ENCODE measurements at regions not wholly inside any gene's neighbourhood (a gene's known extent, or its start where the extent isn't known, plus 50 kb on each side); places are given as distances from the start of the nearest gene placed in this dataset.

DNA sequence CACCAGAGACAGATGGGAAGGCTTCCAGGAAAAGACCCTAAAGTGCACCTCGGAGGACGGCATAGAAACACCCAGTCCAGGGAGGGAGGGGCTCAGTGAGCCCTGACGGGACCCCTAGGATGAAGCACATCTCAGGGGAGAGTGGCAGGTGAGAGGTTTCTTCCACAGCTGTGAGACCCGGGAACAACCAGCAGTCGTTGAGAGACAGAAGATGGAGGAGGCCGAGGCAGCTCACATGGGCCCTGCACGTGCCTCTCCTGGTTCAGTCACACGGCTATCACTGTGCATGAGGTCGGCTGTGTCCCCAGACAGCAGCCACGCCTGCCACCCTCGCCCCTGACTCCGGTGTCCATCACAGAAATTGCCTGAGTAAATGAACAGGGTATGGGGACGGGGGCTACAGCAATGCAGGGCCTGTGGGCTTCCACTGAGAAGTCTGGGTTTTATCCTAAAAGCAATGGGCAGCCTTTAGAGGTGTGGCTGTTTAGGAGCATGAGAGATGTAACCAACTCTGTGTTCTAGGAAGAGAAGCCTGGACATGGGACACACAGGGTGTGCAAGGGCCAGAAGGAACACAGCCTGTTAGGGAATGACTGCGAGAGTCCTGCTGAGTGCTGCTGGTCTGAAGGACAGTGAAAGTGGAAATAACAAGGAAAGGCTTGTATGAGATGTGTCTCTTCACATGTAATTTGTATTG is 102.0 kb downstream of the TMEM18 start:
- no peak for DNase-seq

DNA sequence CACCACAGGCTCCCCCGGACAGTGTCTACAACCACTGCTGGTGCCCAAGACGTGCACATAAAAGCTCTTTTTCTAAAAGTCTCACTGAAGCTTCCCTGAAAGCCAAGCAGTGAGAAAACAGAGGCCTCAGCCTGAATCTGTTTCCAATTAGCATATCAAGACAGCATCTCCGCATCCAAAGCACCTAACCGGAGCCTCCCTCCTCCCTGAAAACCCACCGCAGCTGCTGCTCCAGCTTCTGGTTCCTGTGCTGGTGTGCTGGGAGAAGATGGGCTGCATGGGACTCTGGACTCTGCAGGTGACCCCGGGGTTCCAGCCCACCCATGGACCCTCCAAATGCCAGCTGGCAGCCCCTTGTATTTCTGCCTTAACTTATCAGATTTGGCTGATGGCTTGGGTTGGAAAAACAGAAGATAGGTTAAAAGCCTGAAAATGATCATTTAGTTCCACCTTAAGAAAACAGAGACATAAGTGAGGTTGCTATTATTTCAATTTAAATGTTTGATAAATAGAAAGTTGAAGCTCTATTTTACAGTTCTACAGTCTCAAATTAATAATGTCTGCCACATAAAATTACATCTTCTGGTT is 103.3 kb downstream of the TMEM18 start:
- no peak for DNase-seq

DNA sequence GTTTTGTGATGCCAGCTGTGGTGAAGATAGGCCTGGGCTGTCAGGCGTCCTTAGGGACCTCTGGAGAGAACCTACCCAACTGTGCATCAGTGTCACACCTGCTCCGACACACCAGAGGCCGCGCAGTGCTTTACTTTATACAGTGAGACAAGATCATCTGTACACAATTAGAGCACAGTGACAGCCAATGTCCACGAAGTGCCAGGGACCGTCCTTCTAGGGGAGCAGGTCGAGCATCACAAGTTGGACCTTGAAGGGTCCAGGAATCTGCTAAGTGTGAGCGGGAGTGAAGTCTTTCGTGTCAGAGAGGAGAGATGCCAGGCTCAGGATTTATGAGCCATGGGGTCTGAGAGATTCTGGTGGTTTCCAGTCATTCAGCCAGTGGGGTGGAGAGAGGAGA is 104.2 kb downstream of the TMEM18 start:
- no peak for DNase-seq

DNA sequence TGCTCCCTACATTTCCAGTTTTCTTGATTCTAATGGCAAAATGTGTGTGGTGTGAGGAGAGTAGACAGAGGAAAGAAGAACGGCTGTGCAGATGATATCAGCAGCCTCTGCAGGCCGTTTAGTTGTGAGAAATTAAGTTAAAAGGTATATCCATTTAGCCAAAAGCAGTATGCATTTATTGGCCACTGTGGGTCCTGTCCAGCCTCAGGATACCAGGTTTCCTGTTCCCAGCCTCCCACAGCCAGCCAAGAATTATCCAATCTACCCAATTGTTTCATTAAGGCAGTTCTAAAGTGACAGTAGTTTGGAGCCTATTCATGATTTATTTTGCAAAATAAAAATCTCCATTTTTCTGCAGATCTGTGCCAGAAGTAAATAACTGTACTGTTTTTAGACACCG is 107.5 kb downstream of the TMEM18 start:
- no peak for DNase-seq

- DNase-seq, result no peak
Observed at GRCh38 chr2:568639-569235, 108.5 kb downstream of the TMEM18 start.

- no peak for DNase-seq
Observed at GRCh38 chr2:567865-568638, 109.2 kb downstream of the TMEM18 start.

- DNase-seq, result no peak
Observed at GRCh38 chr2:567496-567864, 109.7 kb downstream of the TMEM18 start.

DNA sequence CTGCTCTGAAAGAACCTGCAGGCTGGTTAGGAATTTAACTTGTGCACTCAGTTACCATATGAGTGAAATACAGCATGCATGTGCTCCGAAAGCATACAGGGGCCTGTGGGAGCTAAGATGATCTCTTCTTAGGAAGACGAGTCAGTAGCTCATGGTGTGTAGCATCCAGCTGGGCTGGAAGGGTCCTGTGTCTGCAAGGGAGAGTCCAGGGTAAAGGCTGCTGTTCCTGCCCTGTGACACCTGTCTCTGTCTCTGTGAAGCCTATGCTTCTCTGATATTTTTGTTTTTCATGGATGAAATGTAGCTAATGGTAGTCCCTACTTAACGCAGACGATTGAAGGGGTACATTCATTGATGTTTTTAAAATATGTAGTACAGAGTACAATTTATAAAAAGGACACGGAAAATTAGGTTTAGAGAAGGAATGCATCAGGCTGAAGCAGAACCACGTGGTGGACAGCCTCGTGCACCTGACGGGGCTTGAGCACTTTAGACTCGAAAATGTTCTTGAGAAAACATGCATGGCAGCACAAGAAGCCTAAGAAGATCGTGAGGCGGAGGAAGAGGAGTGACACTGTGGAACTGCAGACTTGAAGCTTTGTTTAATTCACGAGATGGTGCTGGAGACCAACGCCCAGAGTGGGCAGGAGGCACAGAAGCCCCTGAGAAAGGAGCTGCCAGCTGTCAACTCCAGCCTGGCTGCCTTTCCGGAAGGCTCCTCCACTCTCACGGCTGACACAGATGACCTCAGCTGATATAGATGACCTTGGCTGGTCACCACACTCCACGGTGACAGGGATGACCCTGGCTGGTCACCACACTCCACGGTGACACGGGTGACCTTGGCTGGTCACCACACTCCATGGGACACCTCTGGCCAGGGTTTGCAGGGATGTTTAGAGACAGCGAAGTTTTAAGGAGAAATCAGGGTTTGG is 110.6 kb downstream of the TMEM18 start:
- DNase-seq, result no peak

DNA sequence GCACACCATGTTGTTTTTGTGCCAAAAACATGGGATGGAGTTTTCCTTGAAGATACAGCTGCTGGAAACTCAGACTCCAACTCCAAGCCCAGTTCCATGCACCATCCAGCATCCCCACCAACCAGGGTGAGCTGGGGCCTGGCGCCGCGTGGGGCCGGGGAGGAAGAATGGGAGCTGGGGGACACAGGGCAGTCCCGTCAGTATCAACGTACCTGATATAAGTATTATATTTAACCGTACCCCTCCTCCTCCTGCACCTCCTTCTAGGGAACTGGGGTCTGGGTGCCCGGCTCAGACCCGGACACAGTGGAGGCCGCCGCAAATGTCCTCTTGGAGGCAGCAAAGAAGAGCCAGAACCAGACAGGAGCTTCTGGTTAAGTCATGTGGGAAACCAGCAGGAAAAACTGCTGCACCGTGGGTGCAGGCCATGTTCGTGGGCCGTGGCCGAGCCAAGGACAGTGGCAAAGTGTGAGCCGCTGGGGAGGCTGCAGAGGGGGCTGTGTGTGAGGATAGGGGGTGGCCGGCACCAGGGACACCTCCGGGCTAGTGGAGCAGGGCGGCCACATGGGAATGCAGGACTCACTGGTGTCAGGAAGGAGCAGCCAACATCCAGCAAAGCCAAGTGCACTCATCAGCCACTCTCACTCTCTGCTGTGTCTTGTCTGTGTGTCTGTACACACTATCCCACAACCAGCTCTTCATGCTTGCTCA is 112.6 kb downstream of the TMEM18 start:
- DNase-seq, result no peak

- DNase-seq, result no peak
Observed at GRCh38 chr2:563512-563911, 113.7 kb downstream of the TMEM18 start.

DNA sequence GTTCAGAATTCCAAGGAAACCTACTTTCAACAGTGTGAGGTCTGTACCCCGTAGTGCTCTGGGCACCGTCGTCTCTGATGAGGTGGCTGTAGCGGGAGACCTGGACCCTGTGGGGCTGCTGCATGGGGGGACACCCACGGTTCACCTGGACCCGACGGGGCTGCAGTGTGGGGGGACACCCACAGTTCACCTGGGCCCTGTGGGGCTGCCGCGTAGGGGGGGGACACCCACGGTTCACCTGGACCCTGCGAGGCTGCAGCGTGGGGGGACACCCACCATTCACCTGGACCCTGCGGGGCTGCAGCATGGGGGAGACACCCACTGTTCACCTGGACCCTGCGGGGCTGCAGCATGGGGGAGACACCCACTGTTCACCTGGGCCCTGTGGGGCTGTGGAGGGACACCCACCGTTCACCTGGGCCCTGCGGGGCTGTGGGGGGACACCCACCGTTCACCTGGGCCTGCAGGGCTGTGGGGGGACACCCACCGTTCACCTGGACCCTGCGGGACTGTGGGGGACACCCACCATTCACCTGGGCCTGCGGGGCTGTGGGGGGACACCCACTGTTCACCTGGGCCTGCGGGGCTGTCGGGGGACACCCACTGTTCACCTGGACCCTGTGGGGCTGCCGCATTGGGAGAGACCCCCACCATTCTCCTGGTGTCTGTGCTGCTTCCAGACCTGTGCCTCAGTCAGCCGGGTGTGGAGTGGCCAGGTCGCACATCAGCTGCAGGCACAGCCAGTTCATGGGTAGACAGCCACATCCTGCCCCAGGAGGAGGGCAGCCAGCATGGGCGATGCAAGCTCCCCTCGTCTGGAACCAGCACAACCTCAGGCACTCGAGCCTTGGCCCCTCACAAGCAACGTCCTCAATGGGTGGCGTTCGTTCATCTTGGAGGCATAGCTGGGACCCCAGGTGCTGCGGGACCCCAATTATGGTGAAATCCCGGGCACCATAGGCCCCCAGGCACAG is 114.5 kb downstream of the TMEM18 start:
- DNase-seq, result no peak

GRCh38 chr2:558879-559278 is 118.3 kb downstream of the TMEM18 start:
- no peak for DNase-seq

- no peak for DNase-seq
Observed at GRCh38 chr2:558302-558642, 118.9 kb downstream of the TMEM18 start.

DNA sequence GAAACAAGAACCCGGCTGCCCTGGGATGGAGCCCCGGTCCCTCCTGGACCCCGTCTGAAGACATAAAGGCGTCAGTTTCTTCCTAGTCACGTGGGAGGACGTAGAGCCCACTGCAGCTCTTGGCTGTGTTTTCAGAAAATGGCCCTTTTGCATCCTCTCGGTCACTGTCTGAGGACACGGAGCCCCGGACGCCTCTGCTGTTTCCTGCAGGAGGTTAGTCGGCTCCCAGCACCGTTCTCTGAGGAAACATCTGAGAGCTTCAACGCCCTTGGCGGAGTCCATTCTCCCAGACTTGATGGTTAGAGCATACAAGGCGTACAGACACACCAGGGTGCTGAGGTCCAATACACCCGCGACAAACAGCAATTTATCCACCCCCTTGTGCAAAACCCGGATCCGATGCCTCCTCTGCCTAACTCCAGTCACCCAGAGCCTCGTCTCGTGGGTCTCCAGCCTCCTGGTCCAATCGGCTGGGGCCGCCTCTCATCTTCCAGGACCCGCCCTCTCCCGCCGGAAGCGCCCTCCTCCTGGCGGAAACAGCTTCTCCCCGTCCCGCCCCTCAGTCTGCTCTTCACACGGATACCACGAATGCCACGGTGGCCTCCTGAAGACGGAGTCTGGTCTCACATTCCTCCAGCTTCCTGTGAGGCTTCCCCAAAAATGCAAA is 119.4 kb downstream of the TMEM18 start:
- no peak for DNase-seq

DNA sequence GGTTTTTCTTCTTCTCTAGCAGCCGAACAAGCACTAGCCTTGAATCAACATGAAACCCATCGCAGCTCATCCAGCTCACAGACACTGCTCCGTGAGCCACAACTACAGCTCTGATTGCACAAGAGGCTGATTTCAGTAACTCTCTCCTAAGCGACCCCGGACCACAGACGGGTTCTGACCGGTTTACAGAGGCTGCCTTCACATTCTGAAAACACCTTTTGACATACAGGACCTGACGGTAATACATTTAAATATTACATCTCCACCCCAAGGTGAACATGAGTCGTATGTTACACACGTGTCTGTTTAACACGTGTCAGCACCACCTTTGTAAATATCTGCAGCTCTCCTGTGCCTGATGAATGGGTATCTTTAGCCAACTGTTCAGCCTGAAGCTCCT is 120.7 kb downstream of the TMEM18 start:
- no peak for DNase-seq

- DNase-seq, result no peak
Observed at GRCh38 chr2:555164-555922, 121.9 kb downstream of the TMEM18 start.

DNA sequence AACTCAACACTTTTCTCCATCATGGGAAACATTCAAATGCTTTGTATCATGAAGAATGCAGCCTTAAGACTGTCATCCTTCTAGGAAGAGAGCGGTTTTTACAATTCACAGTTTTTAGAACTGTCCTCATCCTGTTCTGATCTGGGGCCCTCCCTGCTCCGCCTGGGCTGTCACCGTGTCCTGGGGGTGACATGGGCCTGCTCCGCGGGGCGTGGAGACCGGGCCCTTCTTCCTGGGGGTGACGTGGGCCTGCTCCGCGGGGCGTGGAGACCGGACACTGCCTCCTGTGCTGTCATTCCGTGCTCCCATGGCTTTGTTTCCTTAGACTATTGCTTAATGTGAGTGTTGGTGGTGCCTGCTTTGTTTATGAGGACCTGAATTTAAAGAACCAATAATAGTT is 122.8 kb downstream of the TMEM18 start:
- DNase-seq, result no peak

DNA sequence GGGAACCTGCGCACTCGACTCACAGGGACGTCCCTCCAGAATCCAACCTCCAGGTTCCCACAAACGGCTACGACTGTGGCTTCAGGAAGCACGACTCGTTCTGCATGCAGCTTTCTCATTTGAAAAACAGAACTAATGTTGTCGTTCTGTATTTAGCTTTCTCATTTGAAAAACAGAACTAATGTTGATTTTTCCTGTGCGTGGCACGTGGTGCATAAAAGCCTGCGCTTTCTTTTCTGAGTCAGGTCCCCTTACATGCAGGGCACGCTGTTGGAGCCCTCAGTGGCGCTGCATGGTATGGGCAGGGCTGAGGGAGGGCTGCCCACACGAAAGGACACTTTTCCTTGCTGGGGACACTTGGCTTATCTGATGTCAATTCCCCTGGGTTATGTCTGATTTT is 124.3 kb downstream of the TMEM18 start:
- DNase-seq, result no peak

- DNase-seq, result no peak
Observed at GRCh38 chr2:551621-552020, 125.6 kb downstream of the TMEM18 start.

Measured in NCI-H1105 treated with DMSO at 0.1 percent for 48 hours (cell line).